Large intestine (tissue), 3 donors: ENCODE measurements at regions not wholly inside any gene's neighbourhood (a gene's known extent, or its start where the extent isn't known, plus 50 kb on each side); places are given as distances from the start of the nearest gene placed in this dataset.

Experiments used
- DNase-seq, 2 donors: peaks; one replicate each; pipeline versions ENCODE4 v3.0.0 to v3.0.0-alpha.2; 2013
- H3K27ac ChIP-seq: one replicate; pipeline ENCODE4 v1.5.1; 2013; ENCODE audit warnings: low read length
- H3K27me3 ChIP-seq: 2 replicates; pipeline ENCODE4 v1.6.1; 2013; ENCODE audit warnings: low read length; ENCODE audit not compliant: control insufficient read depth, insufficient read depth
- H3K36me3 ChIP-seq: 2 replicates; pipeline ENCODE4 v1.6.1; 2013; ENCODE audit warnings: low read length; ENCODE audit not compliant: control insufficient read depth, insufficient read depth
- H3K4me1 ChIP-seq: one replicate; pipeline ENCODE4 v1.6.1; 2013; ENCODE audit warnings: low read length; ENCODE audit not compliant: control insufficient read depth, insufficient read depth
- H3K4me3 ChIP-seq: one replicate; pipeline ENCODE4 v1.5.1; 2013; ENCODE audit warnings: low read length
- H3K9me3 ChIP-seq: one replicate; pipeline ENCODE4 v1.6.1; 2013; ENCODE audit warnings: mild to moderate bottlenecking, low read depth, low read length, moderate library complexity; ENCODE audit not compliant: control insufficient read depth
- WGBS: methylation state at CpG from one replicate; pipeline ENCODE4 v1.1.5; 2013; ENCODE audit warnings: low lambda C conversion rate; ENCODE audit not compliant: insufficient coverage; 5-methylcytosine and 5-hydroxymethylcytosine counted together

GRCh38 chr2:236496340-236496739, 73.3 kb upstream of the ACKR3 start:
- H3K27me3 ChIP-seq, result no peaks in the 10 kb centered on the region
- H3K36me3 ChIP-seq, result peaks cover 2% of the 10 kb centered on the region
- H3K4me3 ChIP-seq, result no peak overlapping the region
- 100% methylated on average over 1 of the region's 9 CpGs for WGBS
- H3K4me1 ChIP-seq, result no peaks in the 10 kb centered on the region
- H3K9me3 ChIP-seq, result no peaks in the 10 kb centered on the region
- no peak overlapping the region for H3K27ac ChIP-seq
- no peak for DNase-seq

- H3K27ac ChIP-seq, result no peak overlapping the region
- WGBS, result 100% methylated on average over 2 of the region's 7 CpGs
- no peak for DNase-seq
- H3K36me3 ChIP-seq, result peaks cover 2% of the 10 kb centered on the region
- H3K4me3 ChIP-seq, result no peak overlapping the region
- H3K9me3 ChIP-seq, result no peaks in the 10 kb centered on the region
- H3K27me3 ChIP-seq, result no peaks in the 10 kb centered on the region
- H3K4me1 ChIP-seq, result no peaks in the 10 kb centered on the region
These were observed 71.3 kb upstream of the ACKR3 start for GRCh38 chr2:236498369-236498768.

DNA sequence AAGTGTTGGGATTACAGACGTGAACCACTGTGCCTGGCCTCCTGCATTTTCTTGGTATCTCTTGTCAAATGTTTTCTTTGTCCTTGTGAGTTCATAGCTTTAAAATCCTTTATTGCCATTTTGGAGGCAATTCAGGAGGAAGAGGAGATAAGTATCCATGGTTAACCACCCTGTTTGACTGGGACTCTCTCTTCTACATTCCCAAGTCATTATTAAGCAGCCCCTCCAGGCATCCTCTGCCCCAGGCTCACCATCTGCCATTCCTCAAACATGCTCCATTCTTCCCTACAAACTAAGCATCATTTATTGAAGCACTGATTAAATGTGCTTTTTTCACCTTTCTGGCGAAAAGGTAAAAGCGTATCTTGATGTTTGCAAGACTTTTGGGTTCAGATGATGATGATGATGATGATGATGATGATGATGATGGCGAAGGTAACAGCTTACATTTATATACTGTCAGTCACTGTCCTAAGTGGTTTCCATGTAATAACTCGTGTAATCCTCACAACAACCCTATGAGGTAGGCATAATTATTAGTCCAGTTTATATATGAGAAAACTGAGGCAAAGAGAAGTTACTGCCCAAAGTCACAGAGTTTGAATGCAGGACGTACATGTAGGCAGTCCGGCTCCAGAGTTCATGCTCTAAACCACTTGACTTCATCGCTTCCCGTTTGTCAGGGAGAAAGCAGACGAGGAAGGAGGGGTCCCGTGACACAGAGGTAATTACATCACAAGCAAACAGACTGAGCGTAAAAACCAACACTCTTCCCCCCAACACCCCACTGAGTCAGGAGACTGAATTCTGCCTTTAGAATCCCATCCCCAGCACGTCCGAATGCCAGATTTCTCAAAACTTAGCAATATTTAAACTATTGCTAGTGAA, 69.7 kb upstream of the ACKR3 start:
- H3K27ac ChIP-seq, result no peak overlapping the region
- H3K4me1 ChIP-seq, result no peaks in the 10 kb centered on the region
- no peaks in the 10 kb centered on the region for H3K27me3 ChIP-seq
- H3K36me3 ChIP-seq, result peaks cover 2% of the 10 kb centered on the region
- 100% methylated on average over 2 of the region's 14 CpGs for WGBS
- H3K9me3 ChIP-seq, result no peaks in the 10 kb centered on the region
- no peak for DNase-seq
- no peak overlapping the region for H3K4me3 ChIP-seq

DNA sequence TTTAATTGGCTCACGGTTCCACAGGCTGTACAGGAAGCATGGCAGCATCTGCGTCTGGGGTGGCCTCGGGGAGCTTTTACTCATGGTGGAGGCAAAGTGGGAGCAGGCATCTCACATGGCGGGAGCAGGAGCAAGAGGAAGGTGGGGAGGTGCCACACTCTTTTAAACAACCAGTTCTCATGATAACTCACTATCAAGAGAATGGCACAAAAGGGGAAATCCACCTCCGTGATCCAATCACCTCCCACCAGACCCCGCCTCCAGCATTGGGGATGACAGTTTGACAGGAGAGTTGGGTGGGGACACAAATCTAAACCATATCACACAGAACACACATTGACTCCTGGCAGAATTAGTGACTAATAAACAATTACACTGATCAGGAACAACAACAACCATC, 68.6 kb upstream of the ACKR3 start:
- Histone ChIP-seq H3K4me3 (no peak overlapping the region), H3K27ac (no peak overlapping the region), H3K27me3 (no peaks in the 10 kb centered on the region), H3K4me1 (no peaks in the 10 kb centered on the region), H3K9me3 (no peaks in the 10 kb centered on the region), H3K36me3 (peaks cover 2% of the 10 kb centered on the region)
- no CpG with 5 or more reads among the region's 6 CpGs for WGBS
- DNase-seq, result no peak

GRCh38 chr2:236501531-236501930, 68.1 kb upstream of the ACKR3 start:
- Histone ChIP-seq H3K9me3 (no peaks in the 10 kb centered on the region), H3K4me3 (no peak overlapping the region), H3K4me1 (no peaks in the 10 kb centered on the region), H3K36me3 (peaks cover 2% of the 10 kb centered on the region), H3K27ac (no peak overlapping the region), H3K27me3 (no peaks in the 10 kb centered on the region)
- DNase-seq, result no peak
- no CpG with 5 or more reads among the region's 4 CpGs for WGBS

GRCh38 chr2:236503100-236503499, 66.5 kb upstream of the ACKR3 start:
- Histone ChIP-seq H3K9me3 (no peaks in the 10 kb centered on the region), H3K27ac (no peak overlapping the region), H3K36me3 (no peaks in the 10 kb centered on the region), H3K4me1 (no peaks in the 10 kb centered on the region), H3K4me3 (no peak overlapping the region), H3K27me3 (no peaks in the 10 kb centered on the region)
- WGBS, result no CpG with 5 or more reads among the region's 6 CpGs
- no peak for DNase-seq

GRCh38 chr2:236503583-236503982, 66.0 kb upstream of the ACKR3 start:
- WGBS, result 100% methylated on average over 2 of the region's 13 CpGs
- H3K27ac ChIP-seq, result no peak overlapping the region
- no peaks in the 10 kb centered on the region for H3K9me3 ChIP-seq
- H3K4me1 ChIP-seq, result no peaks in the 10 kb centered on the region
- H3K36me3 ChIP-seq, result no peaks in the 10 kb centered on the region
- H3K4me3 ChIP-seq, result no peak overlapping the region
- no peak for DNase-seq
- H3K27me3 ChIP-seq, result no peaks in the 10 kb centered on the region

GRCh38 chr2:236505041-236505440, 64.6 kb upstream of the ACKR3 start:
- no peaks in the 10 kb centered on the region for H3K27me3 ChIP-seq
- no peaks in the 10 kb centered on the region for H3K4me1 ChIP-seq
- no peaks in the 10 kb centered on the region for H3K9me3 ChIP-seq
- no peak overlapping the region for H3K27ac ChIP-seq
- no peak overlapping the region for H3K4me3 ChIP-seq
- DNase-seq, result no peak
- no peaks in the 10 kb centered on the region for H3K36me3 ChIP-seq
- WGBS, result no CpG with 5 or more reads among the region's 3 CpGs

GRCh38 chr2:236505648-236506047, 64.0 kb upstream of the ACKR3 start:
- H3K9me3 ChIP-seq, result no peaks in the 10 kb centered on the region
- no peaks in the 10 kb centered on the region for H3K4me1 ChIP-seq
- DNase-seq, result no peak
- no peak overlapping the region for H3K4me3 ChIP-seq
- H3K27ac ChIP-seq, result no peak overlapping the region
- no peaks in the 10 kb centered on the region for H3K27me3 ChIP-seq
- no peaks in the 10 kb centered on the region for H3K36me3 ChIP-seq
- WGBS, result 75% methylated on average over 1 of the region's 2 CpGs

GRCh38 chr2:236507393-236508085, 62.1 kb upstream of the ACKR3 start:
- H3K9me3 ChIP-seq, result no peaks in the 10 kb centered on the region
- no peaks in the 10 kb centered on the region for H3K36me3 ChIP-seq
- no peaks in the 10 kb centered on the region for H3K4me1 ChIP-seq
- H3K27me3 ChIP-seq, result no peaks in the 10 kb centered on the region
- peak overlapping the region; percentile 48 for H3K4me3 ChIP-seq
- no peak overlapping the region for H3K27ac ChIP-seq
- WGBS, result no CpG with 5 or more reads among the region's 56 CpGs
- peak; percentile 78 to 80 for DNase-seq
